Vagina (tissue), 2 donors: ENCODE measurements at regions not wholly inside any gene's neighbourhood (a gene's known extent, or its start where the extent isn't known, plus 50 kb on each side); places are given as distances from the start of the nearest gene placed in this dataset.

Experiments used
- POLR2A ChIP-seq, 2 donors: fragments of 450-650 bp; IDR thresholded peaks; one replicate each; pipeline ENCODE4 v1.6.1; 2017; ENCODE audit warnings: antibody characterized with exemption in 2 of 2, mild to moderate bottlenecking in 2 of 2, moderate library complexity in 2 of 2
- POLR2AphosphoS5 ChIP-seq, 2 donors: sonication (generic); formaldehyde crosslinking; IDR thresholded peaks; one replicate each; pipeline ENCODE4 v1.9.0; 2017; ENCODE audit warnings: antibody characterized with exemption in 2 of 2, mild to moderate bottlenecking in 2 of 2, low read depth in 1 of 2; ENCODE audit not compliant: insufficient read depth in 1 of 2

DNA sequence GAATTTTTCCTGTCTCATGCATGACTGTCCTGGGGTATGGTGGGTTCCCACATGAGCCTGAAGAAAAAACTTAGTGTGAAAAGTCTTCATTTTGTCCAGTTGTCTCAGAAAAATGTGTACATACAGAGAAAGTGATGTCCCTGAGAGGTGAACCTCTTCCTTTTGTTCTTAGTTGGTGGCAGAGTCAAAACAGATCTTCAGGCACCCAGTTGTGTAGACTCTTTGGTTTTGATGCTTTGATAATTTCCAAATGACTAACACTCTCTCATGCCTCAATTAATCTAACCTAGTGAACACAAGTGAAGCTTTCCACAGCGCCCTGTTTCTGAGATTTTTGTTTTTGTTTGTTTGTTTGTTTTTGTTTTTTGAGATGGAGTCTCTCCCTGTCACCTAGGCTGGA is 273.5 kb downstream of the PIK3C3 start:
- TF ChIP-seq POLR2AphosphoS5 (IDR thresholded peaks at IDR 0.05; ENCODE audit: insufficient read depth in 1 of 2, low read depth in 1 of 2) (no peak), POLR2A (IDR thresholded peaks at IDR 0.05) (no peak)
